ENCODE measurements at regions not wholly inside any gene's neighbourhood (a gene's known extent, or its start where the extent isn't known, plus 50 kb on each side); places are given as distances from the start of the nearest gene placed in this dataset.

GRCh38 chr20:60160451-60161145 is 202.4 kb downstream of the CDH26 start:
- DNase-seq: no peak
- Mint-ChIP-seq H3K9me3 (peaks cover 1% of the 10 kb centered on the region), H3K27me3 (ENCODE audit: low read depth) (peaks cover 15% of the 10 kb centered on the region), H3K36me3 (ENCODE audit: low read depth) (peaks cover 2% of the 10 kb centered on the region), H3K4me1 (ENCODE audit: low read depth) (no peaks in the 10 kb centered on the region), H3K4me3 (no peak overlapping the region), H3K27ac (no peak overlapping the region)
- intact Hi-C loops (cut with micrococcal nuclease): no loop called here
- CTCF ChIA-PET: interaction anchor here (0.6 kb wide), 1 partner anchor 32 kb away, joined by 3 read pairs; no protein-coding TSS in a partner anchor

GRCh38 chr20:60167812-60168211 is 209.6 kb downstream of the CDH26 start:
- Mint-ChIP-seq H3K36me3 (ENCODE audit: low read depth) (no peaks in the 10 kb centered on the region), H3K9me3 (no peaks in the 10 kb centered on the region), H3K27ac (no peak overlapping the region), H3K4me3 (no peak overlapping the region), H3K27me3 (ENCODE audit: low read depth) (no peaks in the 10 kb centered on the region), H3K4me1 (ENCODE audit: low read depth) (no peaks in the 10 kb centered on the region)
- CTCF ChIA-PET: interaction anchor here (1.5 kb wide), 1 partner anchor 110 kb away, joined by 3 read pairs; no protein-coding TSS in a partner anchor
- intact Hi-C loops (cut with micrococcal nuclease): no loop called here
- DNase-seq: no peak

DNA sequence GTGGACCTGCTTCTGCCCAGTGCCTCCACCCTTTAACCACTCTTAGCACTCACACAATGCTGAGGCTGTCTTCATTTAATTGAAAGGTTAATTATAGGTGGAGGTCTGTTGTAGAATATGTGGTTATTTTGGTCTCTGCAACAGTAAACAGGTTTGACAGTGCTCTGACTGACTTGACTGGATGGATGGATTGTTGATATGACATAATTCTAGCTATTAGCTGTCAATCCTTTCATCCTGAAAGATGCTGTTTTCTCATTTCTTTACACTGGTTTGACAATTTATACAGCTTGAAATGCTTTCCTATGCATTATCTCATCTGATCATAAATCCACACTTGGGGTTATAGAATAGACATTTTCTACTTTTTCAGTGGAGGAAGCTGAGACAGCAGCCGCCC is 210.7 kb downstream of the CDH26 start:
- CTCF ChIA-PET: no interaction called here

GRCh38 chr20:60170116-60170515 is 211.9 kb downstream of the CDH26 start:
- no peaks in the 10 kb centered on the region for H3K4me1 Mint-ChIP-seq (ENCODE audit: low read depth)
- H3K4me3 Mint-ChIP-seq: no peak overlapping the region
- no peaks in the 10 kb centered on the region for H3K36me3 Mint-ChIP-seq (ENCODE audit: low read depth)
- no peaks in the 10 kb centered on the region for H3K9me3 Mint-ChIP-seq
- no peak overlapping the region for H3K27ac Mint-ChIP-seq
- intact Hi-C loops (cut with micrococcal nuclease): no loop called here
- CTCF ChIA-PET: no interaction called here
- DNase-seq: no peak
- H3K27me3 Mint-ChIP-seq (ENCODE audit: low read depth): no peaks in the 10 kb centered on the region

More for the DNA sequence above, 210.7 kb downstream of the CDH26 start:
- Mint-ChIP-seq H3K36me3 (ENCODE audit: low read depth) (no peaks in the 10 kb centered on the region), H3K4me1 (ENCODE audit: low read depth) (no peaks in the 10 kb centered on the region), H3K4me3 (no peak overlapping the region), H3K27me3 (ENCODE audit: low read depth) (no peaks in the 10 kb centered on the region), H3K9me3 (no peaks in the 10 kb centered on the region), H3K27ac (no peak overlapping the region)
- intact Hi-C loops (cut with micrococcal nuclease): no loop called here
- no peak for DNase-seq

- H3K9me3 Mint-ChIP-seq: no peaks in the 10 kb centered on the region
- intact Hi-C loops (cut with micrococcal nuclease): no loop called here
- no peak overlapping the region for H3K4me3 Mint-ChIP-seq
- no peak overlapping the region for H3K27ac Mint-ChIP-seq
- H3K4me1 Mint-ChIP-seq (ENCODE audit: low read depth): no peaks in the 10 kb centered on the region
- H3K36me3 Mint-ChIP-seq (ENCODE audit: low read depth): no peaks in the 10 kb centered on the region
- DNase-seq: no peak
- CTCF ChIA-PET: no interaction called here
- H3K27me3 Mint-ChIP-seq (ENCODE audit: low read depth): no peaks in the 10 kb centered on the region
Observed at GRCh38 chr20:60171313-60171712, 213.1 kb downstream of the CDH26 start.

DNA sequence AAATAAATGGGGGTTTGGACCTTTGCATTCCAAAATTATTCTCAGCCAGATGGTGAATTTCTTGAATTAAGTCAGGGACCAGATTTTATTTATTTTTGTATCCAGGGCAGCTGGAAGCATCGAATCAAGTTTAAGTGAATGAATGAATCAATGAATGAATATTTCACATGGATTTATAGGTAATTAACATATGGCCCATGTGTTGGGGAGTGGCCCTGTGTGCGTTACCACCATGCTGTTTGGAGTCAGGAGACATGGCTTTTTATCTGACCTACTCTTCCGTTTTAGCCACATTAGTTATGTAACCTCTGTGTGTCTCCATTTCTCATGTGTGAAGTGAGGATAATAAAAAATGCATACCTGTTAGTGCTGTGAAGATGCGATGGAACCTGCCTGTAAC is 213.5 kb downstream of the CDH26 start:
- DNase-seq: no peak

GRCh38 chr20:60172346-60172984 is 214.2 kb downstream of the CDH26 start:
- Mint-ChIP-seq H3K36me3 (ENCODE audit: low read depth) (no peaks in the 10 kb centered on the region), H3K4me3 (no peak overlapping the region), H3K27ac (no peak overlapping the region), H3K4me1 (ENCODE audit: low read depth) (no peaks in the 10 kb centered on the region), H3K27me3 (ENCODE audit: low read depth) (peaks cover 2% of the 10 kb centered on the region), H3K9me3 (no peaks in the 10 kb centered on the region)
- DNase-seq: no peak
- intact Hi-C loops (cut with micrococcal nuclease): no loop called here
- CTCF ChIA-PET: no interaction called here

More for the DNA sequence above, 213.5 kb downstream of the CDH26 start:
- peaks cover 2% of the 10 kb centered on the region for H3K27me3 Mint-ChIP-seq (ENCODE audit: low read depth)
- no peak overlapping the region for H3K4me3 Mint-ChIP-seq
- CTCF ChIA-PET: no interaction called here
- H3K27ac Mint-ChIP-seq: no peak overlapping the region
- no peaks in the 10 kb centered on the region for H3K4me1 Mint-ChIP-seq (ENCODE audit: low read depth)
- H3K9me3 Mint-ChIP-seq: no peaks in the 10 kb centered on the region
- intact Hi-C loops (cut with micrococcal nuclease): no loop called here
- no peaks in the 10 kb centered on the region for H3K36me3 Mint-ChIP-seq (ENCODE audit: low read depth)

DNA sequence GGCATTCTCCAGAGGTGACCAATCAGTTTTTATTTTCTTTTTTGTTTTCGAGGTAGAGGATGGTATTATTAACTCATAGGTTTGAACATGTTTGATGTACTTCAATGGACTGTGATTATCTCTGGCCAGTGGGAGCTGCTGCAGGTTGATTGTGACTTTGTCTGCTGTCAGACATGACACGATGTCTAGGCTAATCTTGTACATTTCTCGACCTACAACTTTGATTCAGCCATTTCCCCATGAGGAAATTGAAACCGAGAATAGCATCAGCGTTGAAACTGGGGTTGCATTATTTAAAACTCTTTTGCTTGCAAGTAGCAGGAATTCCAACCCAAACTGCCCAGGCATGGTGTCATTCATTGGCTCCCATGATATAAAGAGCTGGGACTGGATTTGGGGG is 218.9 kb downstream of the CDH26 start:
- H3K36me3 Mint-ChIP-seq (ENCODE audit: low read depth): no peaks in the 10 kb centered on the region

GRCh38 chr20:60180986-60181385 is 222.8 kb downstream of the CDH26 start:
- Mint-ChIP-seq H3K4me3 (no peak overlapping the region), H3K9me3 (no peaks in the 10 kb centered on the region), H3K4me1 (ENCODE audit: low read depth) (no peaks in the 10 kb centered on the region), H3K27me3 (ENCODE audit: low read depth) (peaks cover 2% of the 10 kb centered on the region), H3K27ac (no peak overlapping the region), H3K36me3 (ENCODE audit: low read depth) (no peaks in the 10 kb centered on the region)
- intact Hi-C loops (cut with micrococcal nuclease): no loop called here
- no peak for DNase-seq
- CTCF ChIA-PET: no interaction called here

More for the DNA sequence above, 218.9 kb downstream of the CDH26 start:
- Mint-ChIP-seq H3K4me3 (no peak overlapping the region), H3K27me3 (ENCODE audit: low read depth) (peaks cover 2% of the 10 kb centered on the region), H3K27ac (no peak overlapping the region), H3K9me3 (no peaks in the 10 kb centered on the region), H3K4me1 (ENCODE audit: low read depth) (no peaks in the 10 kb centered on the region)
- CTCF ChIA-PET: no interaction called here
- intact Hi-C loops (cut with micrococcal nuclease): no loop called here
- no peak for DNase-seq

GRCh38 chr20:60186412-60186811 is 228.2 kb downstream of the CDH26 start:
- no peak overlapping the region for H3K27ac Mint-ChIP-seq
- no peak overlapping the region for H3K4me3 Mint-ChIP-seq
- H3K36me3 Mint-ChIP-seq (ENCODE audit: low read depth): no peaks in the 10 kb centered on the region
- intact Hi-C loops (cut with micrococcal nuclease): no loop called here
- CTCF ChIA-PET: no interaction called here
- peaks cover 8% of the 10 kb centered on the region for H3K27me3 Mint-ChIP-seq (ENCODE audit: low read depth)
- no peak for DNase-seq
- H3K9me3 Mint-ChIP-seq: no peaks in the 10 kb centered on the region
- H3K4me1 Mint-ChIP-seq (ENCODE audit: low read depth): no peaks in the 10 kb centered on the region

- Mint-ChIP-seq H3K36me3 (ENCODE audit: low read depth) (no peaks in the 10 kb centered on the region), H3K27ac (no peak overlapping the region), H3K27me3 (ENCODE audit: low read depth) (peaks cover 8% of the 10 kb centered on the region), H3K4me1 (ENCODE audit: low read depth) (no peaks in the 10 kb centered on the region), H3K9me3 (no peaks in the 10 kb centered on the region), H3K4me3 (no peak overlapping the region)
- CTCF ChIA-PET: no interaction called here
- intact Hi-C loops (cut with micrococcal nuclease): no loop called here
- DNase-seq: no peak
Observed at GRCh38 chr20:60187683-60188082, 229.5 kb downstream of the CDH26 start.

GRCh38 chr20:60191014-60191413 is 232.8 kb downstream of the CDH26 start:
- CTCF ChIA-PET: no interaction called here
- H3K27ac Mint-ChIP-seq: no peak overlapping the region
- no peaks in the 10 kb centered on the region for H3K36me3 Mint-ChIP-seq (ENCODE audit: low read depth)
- H3K27me3 Mint-ChIP-seq (ENCODE audit: low read depth): peaks cover 8% of the 10 kb centered on the region
- no peaks in the 10 kb centered on the region for H3K9me3 Mint-ChIP-seq
- no peaks in the 10 kb centered on the region for H3K4me1 Mint-ChIP-seq (ENCODE audit: low read depth)
- DNase-seq: no peak
- intact Hi-C loops (cut with micrococcal nuclease): no loop called here
- no peak overlapping the region for H3K4me3 Mint-ChIP-seq

- Mint-ChIP-seq H3K36me3 (ENCODE audit: low read depth) (no peaks in the 10 kb centered on the region), H3K27ac (no peak overlapping the region), H3K4me1 (ENCODE audit: low read depth) (no peaks in the 10 kb centered on the region), H3K4me3 (no peak overlapping the region), H3K9me3 (no peaks in the 10 kb centered on the region), H3K27me3 (ENCODE audit: low read depth) (peaks cover 6% of the 10 kb centered on the region)
- CTCF ChIA-PET: interaction anchor here (0.6 to 1.4 kb wide), 2 partner anchors 19 to 181 kb away, joined by 3 read pairs; no protein-coding TSS in a partner anchor
- DNase-seq: no peak
- intact Hi-C loops (cut with micrococcal nuclease): no loop called here
Observed at GRCh38 chr20:60192326-60192725, 234.1 kb downstream of the CDH26 start.

All from activated naive CD4-positive, alpha-beta T cell treated with anti-CD3 and anti-CD28 coated beads for 36 hours (primary cell).